ENCODE measurements at regions not wholly inside any gene's neighbourhood (a gene's known extent, or its start where the extent isn't known, plus 50 kb on each side); places are given as distances from the start of the nearest gene placed in this dataset.
"Not testable (repeated sequence)": the region's sequence is repeated elsewhere in the genome, so short reads cannot be mapped to it uniquely, and the experiment has no call there.

GRCh38 chr4:107436471-107436870 lies 283.6 kb downstream of the PAPSS1 start:
- not testable (repeated sequence) for H3K4me1 ChIP-seq (ENCODE audit: control insufficient read depth, insufficient read depth, low read length); H3K27ac ChIP-seq (ENCODE audit: low read length); H3K9me3 ChIP-seq (ENCODE audit: control insufficient read depth, low read depth, low read length); H3K27me3 ChIP-seq (ENCODE audit: control insufficient read depth, insufficient read depth, low read length); H3K4me3 ChIP-seq (ENCODE audit: low read length); H3K36me3 ChIP-seq (ENCODE audit: control insufficient read depth, insufficient read depth, low read length); DNase-seq
- no CpG with 5 or more reads among the region's 1 CpG for WGBS (ENCODE audit: insufficient coverage, low lambda C conversion rate)

- no peak overlapping the region for H3K27ac ChIP-seq (ENCODE audit: low read length)
- H3K4me3 ChIP-seq (ENCODE audit: low read length) = no peak overlapping the region
- H3K36me3 ChIP-seq (ENCODE audit: control insufficient read depth, insufficient read depth, low read length) = no peaks in the 10 kb centered on the region
- no peaks in the 10 kb centered on the region for H3K9me3 ChIP-seq (ENCODE audit: control insufficient read depth, low read depth, low read length)
- H3K4me1 ChIP-seq (ENCODE audit: control insufficient read depth, insufficient read depth, low read length) = no peaks in the 10 kb centered on the region
- DNase-seq = no peak
- no peaks in the 10 kb centered on the region for H3K27me3 ChIP-seq (ENCODE audit: control insufficient read depth, insufficient read depth, low read length)
Measured at GRCh38 chr4:107432451-107432850, 287.6 kb downstream of the PAPSS1 start.

GRCh38 chr4:107423677-107424405 lies 296.2 kb downstream of the PAPSS1 start:
- H3K9me3 ChIP-seq (ENCODE audit: control insufficient read depth, low read depth, low read length) = no peaks in the 10 kb centered on the region
- no peaks in the 10 kb centered on the region for H3K4me1 ChIP-seq (ENCODE audit: control insufficient read depth, insufficient read depth, low read length)
- WGBS (ENCODE audit: insufficient coverage, low lambda C conversion rate) = 78% methylated on average over 2 of the region's 2 CpGs

GRCh38 chr4:107419536-107419935 lies 300.5 kb downstream of the PAPSS1 start:
- not testable (repeated sequence) for H3K27me3 ChIP-seq (ENCODE audit: control insufficient read depth, insufficient read depth, low read length); H3K36me3 ChIP-seq (ENCODE audit: control insufficient read depth, insufficient read depth, low read length); DNase-seq; H3K4me1 ChIP-seq (ENCODE audit: control insufficient read depth, insufficient read depth, low read length); H3K27ac ChIP-seq (ENCODE audit: low read length); H3K9me3 ChIP-seq (ENCODE audit: control insufficient read depth, low read depth, low read length); H3K4me3 ChIP-seq (ENCODE audit: low read length)
- no CpG with 5 or more reads among the region's 2 CpGs for whole genome bisulfite sequencing (ENCODE audit: insufficient coverage, low lambda C conversion rate)

More at GRCh38 chr4:107423677-107424405, 296.2 kb downstream of the PAPSS1 start:
- no peak for DNase-seq
- Histone ChIP-seq H3K4me3 (ENCODE audit: low read length) (no peak overlapping the region), H3K36me3 (ENCODE audit: control insufficient read depth, insufficient read depth, low read length) (no peaks in the 10 kb centered on the region), H3K27ac (ENCODE audit: low read length) (no peak overlapping the region), H3K27me3 (ENCODE audit: control insufficient read depth, insufficient read depth, low read length) (no peaks in the 10 kb centered on the region)

DNA sequence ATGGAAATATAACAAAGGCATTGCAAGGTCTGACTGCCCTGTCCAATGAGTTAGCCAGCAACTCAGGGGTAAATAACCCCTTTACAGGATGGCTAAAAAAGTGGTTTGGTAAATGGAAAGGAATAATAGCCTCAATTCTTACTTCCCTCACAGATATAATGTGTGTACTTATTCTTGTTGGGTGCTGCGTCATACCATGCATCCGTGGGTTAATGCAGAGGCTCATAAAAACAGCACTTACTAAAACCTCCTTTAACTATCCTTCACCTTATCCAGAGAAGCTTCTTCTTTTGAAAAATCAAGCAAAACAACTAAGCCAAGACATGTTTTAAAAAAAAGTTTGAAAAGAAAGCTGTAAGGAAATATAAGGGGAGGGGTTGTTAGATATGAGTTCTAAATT lies 301.0 kb downstream of the PAPSS1 start:
- Histone ChIP-seq H3K9me3 (ENCODE audit: control insufficient read depth, low read depth, low read length) (no peaks in the 10 kb centered on the region), H3K27ac (ENCODE audit: low read length) (no peak overlapping the region), H3K4me3 (ENCODE audit: low read length) (no peak overlapping the region), H3K36me3 (ENCODE audit: control insufficient read depth, insufficient read depth, low read length) (no peaks in the 10 kb centered on the region), H3K4me1 (ENCODE audit: control insufficient read depth, insufficient read depth, low read length) (no peaks in the 10 kb centered on the region), H3K27me3 (ENCODE audit: control insufficient read depth, insufficient read depth, low read length) (no peaks in the 10 kb centered on the region)
- no peak for DNase-seq
- no CpG with 5 or more reads among the region's 2 CpGs for WGBS (ENCODE audit: insufficient coverage, low lambda C conversion rate)

DNA sequence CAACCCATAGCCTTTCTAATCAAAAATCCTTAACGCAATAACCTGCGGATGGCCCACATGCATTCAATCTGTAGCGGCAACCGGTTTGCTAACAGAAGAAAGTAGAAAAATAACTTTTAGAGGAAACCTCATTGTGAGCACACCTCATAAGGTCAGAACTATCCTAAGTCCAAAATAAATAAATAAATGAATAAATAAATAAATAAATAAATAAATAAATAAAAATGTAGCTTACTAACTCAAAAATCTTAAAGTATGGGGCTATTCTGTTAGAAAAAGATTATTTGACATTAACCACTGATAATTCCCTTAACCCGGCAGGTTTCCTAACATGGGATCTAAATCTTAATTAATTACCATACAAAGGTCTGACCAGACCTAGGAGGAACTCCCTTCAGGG lies 304.5 kb downstream of the PAPSS1 start:
- H3K27me3 ChIP-seq (ENCODE audit: control insufficient read depth, insufficient read depth, low read length); H3K4me3 ChIP-seq (ENCODE audit: low read length); H3K36me3 ChIP-seq (ENCODE audit: control insufficient read depth, insufficient read depth, low read length); H3K4me1 ChIP-seq (ENCODE audit: control insufficient read depth, insufficient read depth, low read length); DNase-seq; H3K27ac ChIP-seq (ENCODE audit: low read length); H3K9me3 ChIP-seq (ENCODE audit: control insufficient read depth, low read depth, low read length): not testable (repeated sequence)
- WGBS (ENCODE audit: insufficient coverage, low lambda C conversion rate) = no CpG with 5 or more reads among the region's 5 CpGs

GRCh38 chr4:107409872-107410271 lies 310.2 kb downstream of the PAPSS1 start:
- H3K27me3 ChIP-seq (ENCODE audit: control insufficient read depth, insufficient read depth, low read length); DNase-seq; H3K4me1 ChIP-seq (ENCODE audit: control insufficient read depth, insufficient read depth, low read length); H3K27ac ChIP-seq (ENCODE audit: low read length); H3K36me3 ChIP-seq (ENCODE audit: control insufficient read depth, insufficient read depth, low read length); H3K9me3 ChIP-seq (ENCODE audit: control insufficient read depth, low read depth, low read length); H3K4me3 ChIP-seq (ENCODE audit: low read length): not testable (repeated sequence)
- 100% methylated on average over 2 of the region's 7 CpGs for WGBS (ENCODE audit: insufficient coverage, low lambda C conversion rate)

- H3K4me3 ChIP-seq (ENCODE audit: low read length) = no peak overlapping the region
- WGBS (ENCODE audit: insufficient coverage, low lambda C conversion rate) = no CpG with 5 or more reads among the region's 2 CpGs
- H3K36me3 ChIP-seq (ENCODE audit: control insufficient read depth, insufficient read depth, low read length) = no peaks in the 10 kb centered on the region
- H3K9me3 ChIP-seq (ENCODE audit: control insufficient read depth, low read depth, low read length) = no peaks in the 10 kb centered on the region
- no peaks in the 10 kb centered on the region for H3K27me3 ChIP-seq (ENCODE audit: control insufficient read depth, insufficient read depth, low read length)
- no peaks in the 10 kb centered on the region for H3K4me1 ChIP-seq (ENCODE audit: control insufficient read depth, insufficient read depth, low read length)
- H3K27ac ChIP-seq (ENCODE audit: low read length) = no peak overlapping the region
- DNase-seq = no peak
Measured at GRCh38 chr4:107408968-107409367, 311.1 kb downstream of the PAPSS1 start.

GRCh38 chr4:107404591-107405300 lies 315.3 kb downstream of the PAPSS1 start:
- Histone ChIP-seq H3K4me3 (ENCODE audit: low read length) (no peak overlapping the region), H3K27me3 (ENCODE audit: control insufficient read depth, insufficient read depth, low read length) (no peaks in the 10 kb centered on the region), H3K4me1 (ENCODE audit: control insufficient read depth, insufficient read depth, low read length) (no peaks in the 10 kb centered on the region), H3K9me3 (ENCODE audit: control insufficient read depth, low read depth, low read length) (no peaks in the 10 kb centered on the region), H3K36me3 (ENCODE audit: control insufficient read depth, insufficient read depth, low read length) (no peaks in the 10 kb centered on the region), H3K27ac (ENCODE audit: low read length) (no peak overlapping the region)
- 100% methylated on average over 1 of the region's 6 CpGs for WGBS (ENCODE audit: insufficient coverage, low lambda C conversion rate)
- DNase-seq = no peak

DNA sequence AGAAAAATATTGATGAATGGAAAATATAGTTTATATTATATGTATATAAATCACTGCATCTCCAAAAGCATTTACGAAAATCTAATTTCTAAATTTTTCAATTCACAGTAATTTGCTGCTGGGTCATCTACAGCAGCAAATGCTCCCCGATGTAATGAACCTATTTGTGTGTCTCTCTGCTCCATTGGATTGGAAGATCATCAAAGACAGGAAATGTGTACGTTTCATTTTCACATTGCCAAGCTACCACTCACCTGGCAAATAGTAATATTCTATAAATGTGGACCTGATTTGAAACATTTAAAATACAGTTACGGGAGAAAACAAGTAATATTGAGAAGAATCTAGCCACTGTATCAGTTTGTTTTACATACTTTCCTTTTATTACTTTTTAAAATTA lies 317.7 kb downstream of the PAPSS1 start:
- no peaks in the 10 kb centered on the region for H3K9me3 ChIP-seq (ENCODE audit: control insufficient read depth, low read depth, low read length)
- DNase-seq = no peak
- H3K27ac ChIP-seq (ENCODE audit: low read length) = no peak overlapping the region
- H3K4me3 ChIP-seq (ENCODE audit: low read length) = no peak overlapping the region
- no peaks in the 10 kb centered on the region for H3K36me3 ChIP-seq (ENCODE audit: control insufficient read depth, insufficient read depth, low read length)
- no peaks in the 10 kb centered on the region for H3K27me3 ChIP-seq (ENCODE audit: control insufficient read depth, insufficient read depth, low read length)
- 67% methylated on average over 1 of the region's 4 CpGs for WGBS (ENCODE audit: insufficient coverage, low lambda C conversion rate)
- H3K4me1 ChIP-seq (ENCODE audit: control insufficient read depth, insufficient read depth, low read length) = no peaks in the 10 kb centered on the region

GRCh38 chr4:107392951-107393350 lies 327.1 kb downstream of the PAPSS1 start:
- Histone ChIP-seq H3K9me3 (ENCODE audit: control insufficient read depth, low read depth, low read length) (peaks cover 3% of the 10 kb centered on the region), H3K27me3 (ENCODE audit: control insufficient read depth, insufficient read depth, low read length) (no peaks in the 10 kb centered on the region), H3K4me3 (ENCODE audit: low read length) (no peak overlapping the region), H3K27ac (ENCODE audit: low read length) (no peak overlapping the region), H3K36me3 (ENCODE audit: control insufficient read depth, insufficient read depth, low read length) (no peaks in the 10 kb centered on the region), H3K4me1 (ENCODE audit: control insufficient read depth, insufficient read depth, low read length) (no peaks in the 10 kb centered on the region)
- DNase-seq = no peak
- WGBS (ENCODE audit: insufficient coverage, low lambda C conversion rate) = no CpG with 5 or more reads among the region's 2 CpGs

Measured in large intestine (tissue), 3 donors.